Fibroblast of lung (primary cell): ENCODE measurements at regions not wholly inside any gene's neighbourhood (a gene's known extent, or its start where the extent isn't known, plus 50 kb on each side); places are given as distances from the start of the nearest gene placed in this dataset.
"Not testable (repeated sequence)": the region's sequence is repeated elsewhere in the genome, so short reads cannot be mapped to it uniquely, and the experiment has no call there.

Experiments used
- DNase-seq, 2 donors: peaks; one replicate each; pipeline versions ENCODE4 v3.0.0 to v3.0.0-alpha.2; 2010; ENCODE audit warnings: low read depth in 2 of 2
- H2AFZ ChIP-seq: 2 replicates; pipeline ENCODE4 v1.5.1; 2012; ENCODE audit warnings: low read length, control low read depth, inconsistent platforms
- H3K27ac ChIP-seq: 2 replicates; pipeline ENCODE4 v1.5.1; 2011; ENCODE audit warnings: low read length, control low read depth; ENCODE audit not compliant: insufficient read depth
- H3K27me3 ChIP-seq: 2 replicates; pipeline ENCODE4 v1.5.1; 2011; ENCODE audit warnings: mild to moderate bottlenecking, low read length; ENCODE audit not compliant: control insufficient read depth, insufficient read depth
- H3K36me3 ChIP-seq: 2 replicates; pipeline ENCODE4 v1.5.1; 2011; ENCODE audit warnings: low read length; ENCODE audit not compliant: control insufficient read depth, insufficient read depth
- H3K4me1 ChIP-seq: 2 replicates; pipeline ENCODE4 v1.5.1; 2011; ENCODE audit warnings: low read length; ENCODE audit not compliant: control insufficient read depth, insufficient read depth; ENCODE audit errors: extremely low read depth
- H3K4me2 ChIP-seq: 2 replicates; pipeline ENCODE4 v1.5.1; 2011; ENCODE audit warnings: low read length, control low read depth; ENCODE audit not compliant: insufficient read depth; ENCODE audit errors: extremely low read depth
- H3K4me3 ChIP-seq, 4 experiments: fragments of 200-600 bp in 1 of 4; sonication (generic) in 1 of 4; replicated peaks in 1 of 4; 2 replicates each; pipeline ENCODE4 v1.5.1; 2011 to 2016; ENCODE audit warnings: low read length in 4 of 4, low read depth in 3 of 4, mild to moderate bottlenecking in 3 of 4, control low read depth in 2 of 4, inconsistent platforms in 1 of 4, mixed read lengths in 1 of 4; ENCODE audit not compliant: insufficient read depth in 1 of 4; ENCODE audit errors: control extremely low read depth in 1 of 4
- H3K79me2 ChIP-seq: 2 replicates; pipeline ENCODE4 v1.5.1; 2012; ENCODE audit warnings: mild to moderate bottlenecking, low read length, inconsistent platforms; ENCODE audit not compliant: control insufficient read depth, insufficient read depth
- H3K9ac ChIP-seq: 2 replicates; pipeline ENCODE4 v1.5.1; 2011; ENCODE audit warnings: mild to moderate bottlenecking, low read length, control low read depth; ENCODE audit not compliant: insufficient read depth
- H3K9me3 ChIP-seq: 2 replicates; pipeline ENCODE4 v1.5.1; 2012; ENCODE audit warnings: low read depth, low read length; ENCODE audit not compliant: control insufficient read depth, insufficient read depth
- H4K20me1 ChIP-seq: 2 replicates; pipeline ENCODE4 v1.5.1; 2011; ENCODE audit warnings: low read length; ENCODE audit not compliant: control insufficient read depth, insufficient read depth; ENCODE audit errors: extremely low read depth
- CTCF ChIP-seq, 2 donors: IDR thresholded peaks in 1 of 2; conservative IDR thresholded peaks in 1 of 2; 1 replicate in 1 of 2; 2 replicates in 1 of 2; pipeline ENCODE4 v1.5.1; 2011 to 2012; ENCODE audit warnings: low read length in 2 of 2, control low read depth in 1 of 2, inconsistent platforms in 1 of 2, low read depth in 1 of 2, mild to moderate bottlenecking in 1 of 2
- EZH2 ChIP-seq: IDR thresholded peaks from 2 replicates; pipeline ENCODE4 v1.5.1; 2012; ENCODE audit warnings: low read length, control low read depth, mild to moderate bottlenecking; ENCODE audit errors: missing control alignments

- H3K27ac ChIP-seq, H3K4me2 ChIP-seq, H2AFZ ChIP-seq, H3K4me1 ChIP-seq, H3K9ac ChIP-seq, DNase-seq, H3K27me3 ChIP-seq, H3K79me2 ChIP-seq, H4K20me1 ChIP-seq, H3K9me3 ChIP-seq, H3K36me3 ChIP-seq, H3K4me3 ChIP-seq: not testable (repeated sequence)
Measured at GRCh38 chr3:152153115-152153514, 115.6 kb upstream of the MBNL1 start.

- Histone ChIP-seq H4K20me1 (no peaks in the 10 kb centered on the region), H3K4me3 (no peak overlapping the region), H3K36me3 (no peaks in the 10 kb centered on the region), H3K4me2 (no peak overlapping the region), H3K27ac (no peak overlapping the region), H2AFZ (no peak overlapping the region), H3K9ac (no peak overlapping the region), H3K27me3 (no peaks in the 10 kb centered on the region), H3K4me1 (no peaks in the 10 kb centered on the region), H3K79me2 (no peaks in the 10 kb centered on the region), H3K9me3 (no peaks in the 10 kb centered on the region)
- DNase-seq = peak in 1 of 2 donors; percentile 73
- TF ChIP-seq EZH2 = no peak
- no peak for TF ChIP-seq CTCF (conservative IDR thresholded peaks at IDR 0.05 in 1 of 2, IDR thresholded peaks at IDR 0.05 in 1 of 2; ENCODE audit: low read depth in 1 of 2, low read length in 2 of 2)
Measured at GRCh38 chr3:152155246-152156020, 113.3 kb upstream of the MBNL1 start.

- H3K4me2 ChIP-seq = no peak overlapping the region
- no peaks in the 10 kb centered on the region for H3K36me3 ChIP-seq
- no peak overlapping the region for H3K27ac ChIP-seq
- no peak overlapping the region for H3K9ac ChIP-seq
- no peak for TF ChIP-seq CTCF (conservative IDR thresholded peaks at IDR 0.05 in 1 of 2, IDR thresholded peaks at IDR 0.05 in 1 of 2; ENCODE audit: low read depth in 1 of 2, low read length in 2 of 2)
- no peak overlapping the region for H2AFZ ChIP-seq
- no peaks in the 10 kb centered on the region for H3K27me3 ChIP-seq
- H3K79me2 ChIP-seq = no peaks in the 10 kb centered on the region
- H3K9me3 ChIP-seq = no peaks in the 10 kb centered on the region
- no peak for DNase-seq
- no peaks in the 10 kb centered on the region for H4K20me1 ChIP-seq
- no peak overlapping the region for H3K4me3 ChIP-seq
- no peaks in the 10 kb centered on the region for H3K4me1 ChIP-seq
Measured at GRCh38 chr3:152156880-152157279, 111.8 kb upstream of the MBNL1 start.
